ENCODE measurements at regions not wholly inside any gene's neighbourhood (a gene's known extent, or its start where the extent isn't known, plus 50 kb on each side); places are given as distances from the start of the nearest gene placed in this dataset.

GRCh38 chr18:57981308-57982028, 62.6 kb upstream of the NEDD4L start:
- H3K9ac ChIP-seq (ENCODE audit: low read depth, low read length) = no peak overlapping the region
- H3K14ac ChIP-seq (replicated peaks; ENCODE audit: low read depth, low read length) = no peak overlapping the region
- BruUV-seq (replicated peaks) = no TSS peak
- H3K4me3 ChIP-seq (ENCODE audit: insufficient read depth, low read depth, low read length) = no peak overlapping the region
- no peak overlapping the region for H3K4ac ChIP-seq (ENCODE audit: low read depth, low read length)
- H4K8ac ChIP-seq (ENCODE audit: low read depth in 2 of 2, low read length in 2 of 2) = no peak overlapping the region
- H2AK9ac ChIP-seq (replicated peaks; ENCODE audit: low read depth, low read length, poor library complexity) = no peak overlapping the region
- in situ Hi-C loops (cut with MboI; ENCODE audit: low sequenced_read_pairs) = no loop called here
- dilution Hi-C loops (cut with HindIII; ENCODE audit: low sequenced_read_pairs, unreplicated experiment) = no loop called here
- no peak overlapping the region for H3K27ac ChIP-seq (ENCODE audit: insufficient read depth, low read length)
- no peak overlapping the region for H4K5ac ChIP-seq (ENCODE audit: low read depth, low read length)
- no peak overlapping the region for H3K56ac ChIP-seq (ENCODE audit: extremely low read depth, insufficient read depth, low read length)
- H2BK120ac ChIP-seq (ENCODE audit: low read depth, low read length) = no peak overlapping the region
- no peak overlapping the region for H3K4me2 ChIP-seq (ENCODE audit: low read depth, low read length)
- intact Hi-C loops (cut with micrococcal nuclease) = no loop called here
- TF ChIP-seq FOS (IDR thresholded peaks at IDR 0.05; ENCODE audit: low read depth, low read length) (no peak), NFE2L2 (IDR thresholded peaks at IDR 0.05; ENCODE audit: low read depth, low read length) (no peak), MXI1 (IDR thresholded peaks at IDR 0.05; ENCODE audit: borderline replicate concordance, low read depth, low read length) (no peak), CTCF (conservative IDR thresholded peaks at IDR 0.05; ENCODE audit: low read depth, low read length) (no peak), SMC3 (IDR thresholded peaks at IDR 0.05; ENCODE audit: low read depth, low read length) (no peak), RFX5 (IDR thresholded peaks at IDR 0.05; ENCODE audit: low read depth, low read length) (no peak), RAD21 (IDR thresholded peaks at IDR 0.05; ENCODE audit: low read length) (no peak), MAFK (IDR thresholded peaks at IDR 0.05; ENCODE audit: low read depth, low read length) (no peak), RCOR1 (IDR thresholded peaks at IDR 0.05; ENCODE audit: insufficient replicate concordance, low read length) (no peak), CHD1 (IDR thresholded peaks at IDR 0.05; ENCODE audit: low read depth, low read length) (no peak), CEBPB (IDR thresholded peaks at IDR 0.05; ENCODE audit: low read depth, low read length) (no peak), POLR2A (IDR thresholded peaks at IDR 0.05; ENCODE audit: low read depth, low read length) (no peak), BHLHE40 (IDR thresholded peaks at IDR 0.05; ENCODE audit: low read depth, low read length) (no peak), MAZ (IDR thresholded peaks at IDR 0.05; ENCODE audit: borderline replicate concordance, low read depth, low read length) (no peak), USF2 (IDR thresholded peaks at IDR 0.05; ENCODE audit: low read depth, low read length) (no peak), ELK1 (IDR thresholded peaks at IDR 0.05; ENCODE audit: borderline replicate concordance, low read depth, low read length) (no peak)
- H3K4me1 ChIP-seq (ENCODE audit: control insufficient read depth, insufficient read depth, low read length) = no peaks in the 10 kb centered on the region; the same call in 1 of the 2 replicates
- no peak overlapping the region for H2BK20ac ChIP-seq (ENCODE audit: low read depth, low read length)
- no peak overlapping the region for H2AFZ ChIP-seq (replicated peaks; ENCODE audit: low read length, poor library complexity)
- no peak overlapping the region for H4K91ac ChIP-seq (ENCODE audit: insufficient read depth, low read depth, low read length)
- DNase-seq (no peak), ATAC-seq (ENCODE audit: low read depth) (no peak)
- POLR2A ChIA-PET (ENCODE audit: unreplicated experiment) = no interaction called here
- H3K27me3 ChIP-seq (ENCODE audit: control insufficient read depth, insufficient read depth, low read length) = peaks cover 15% of the 10 kb centered on the region
- H3K18ac ChIP-seq (ENCODE audit: low read depth, low read length) = no peak overlapping the region
- no peak overlapping the region for H2AK5ac ChIP-seq (ENCODE audit: low read depth, low read length)
- H3K9me1 ChIP-seq (ENCODE audit: insufficient read depth, low read length) = 0 out of 2 replicates have a peak, but pooled peaks cover 3% of the 10 kb centered on the region
- H3K36me3 ChIP-seq (ENCODE audit: control insufficient read depth, insufficient read depth, low read length) = no peaks in the 10 kb centered on the region
- no peaks in the 10 kb centered on the region; the same call in 1 of the 2 replicates for H4K20me1 ChIP-seq (ENCODE audit: insufficient read depth, low read length)
- no peaks in the 10 kb centered on the region for H3K79me1 ChIP-seq (ENCODE audit: low read depth in 1 of 2, low read length in 2 of 2)
- no peaks in the 10 kb centered on the region for H3K9me3 ChIP-seq (ENCODE audit: control insufficient read depth, insufficient read depth, low read length)
- CTCF ChIA-PET = no interaction called here
- no peak overlapping the region for H2BK15ac ChIP-seq (ENCODE audit: low read depth, low read length)
- WGBS, 2 experiments (ENCODE audit: extremely low coverage in 2 of 2, insufficient read length in 1 of 2) = 100% methylated on average over 1 of the region's 3 CpGs; no CpG with 5 or more reads in 1 of the 2 experiments
- no peak overlapping the region for H3K23ac ChIP-seq (ENCODE audit: low read depth, low read length)
- H2BK5ac ChIP-seq (ENCODE audit: low read depth, low read length, poor library complexity, severe bottlenecking) = no peak overlapping the region

Measured in IMR-90 (cell line).